ENCODE measurements at regions not wholly inside any gene's neighbourhood (a gene's known extent, or its start where the extent isn't known, plus 50 kb on each side); places are given as distances from the start of the nearest gene placed in this dataset.

- TF ChIP-seq CUX1 (IDR thresholded peaks at IDR 0.05; ENCODE audit: insufficient replicate concordance, low read depth, low read length) (no peak), NFXL1 (IDR thresholded peaks at IDR 0.05; ENCODE audit: borderline replicate concordance) (no peak)
These were observed 891.1 kb upstream of the AGA start (continued) for GRCh38 chr4:178333355-178333754.

- Histone ChIP-seq H3K4me3 (no peak overlapping the region), H3K27me3 (replicated peaks in 1 of 2; ENCODE audit: control insufficient read depth in 2 of 2, insufficient read depth in 2 of 2, low read length in 1 of 2) (no peaks in the 10 kb centered on the region), H3K4me2 (ENCODE audit: control insufficient read depth, insufficient read depth) (no peak overlapping the region), H3K9ac (ENCODE audit: control insufficient read depth, insufficient read depth, low read length) (no peak overlapping the region), H4K20me1 (ENCODE audit: control insufficient read depth, insufficient read depth) (no peaks in the 10 kb centered on the region), H3K79me2 (ENCODE audit: control insufficient read depth, insufficient read depth, low read length) (no peaks in the 10 kb centered on the region), H3K27ac (ENCODE audit: control insufficient read depth, insufficient read depth) (no peak overlapping the region), H3K4me1 (ENCODE audit: control insufficient read depth, insufficient read depth, low read length) (no peaks in the 10 kb centered on the region), H3K36me3 (ENCODE audit: control insufficient read depth in 2 of 2, insufficient read depth in 2 of 2, low read length in 1 of 2) (no peaks in the 10 kb centered on the region), H3K9me3 (replicated peaks; ENCODE audit: control insufficient read depth, insufficient read depth, low read length) (no peaks in the 10 kb centered on the region), H2AFZ (ENCODE audit: control insufficient read depth, low read depth, low read length) (no peak overlapping the region)
- SMC1A ChIA-PET (ENCODE audit: uncharacterized antibody, unreplicated experiment) = no interaction called here
- ATAC-seq (no peak), DNase-seq (ENCODE audit: low read depth, low spot score) (no peak), FAIRE-seq (no peak)
- POLR2A ChIA-PET = no interaction called here
- TF ChIP-seq YBX1 (IDR thresholded peaks at IDR 0.05) (no peak), KLF5 (IDR thresholded peaks at IDR 0.05; ENCODE audit: partially characterized antibody) (no peak), STAT1 (conservative IDR thresholded peaks at IDR 0.05) (no peak), ZNF592 (IDR thresholded peaks at IDR 0.05) (no peak), ZNF687 (IDR thresholded peaks at IDR 0.05) (no peak), DPF2 (IDR thresholded peaks at IDR 0.05) (no peak), CBX5 (IDR thresholded peaks at IDR 0.05; ENCODE audit: low read depth) (no peak), CHD1 (IDR thresholded peaks at IDR 0.05; ENCODE audit: low read depth, low read length) (no peak), SMAD1 (IDR thresholded peaks at IDR 0.05; ENCODE audit: low read depth, partially characterized antibody) (no peak), NR2F1 (conservative IDR thresholded peaks at IDR 0.05) (no peak)
- intact Hi-C loops (cut with micrococcal nuclease; ENCODE audit: unreplicated experiment) (no loop called here), in situ Hi-C loops (cut with MboI) (no loop called here)
- CTCF ChIA-PET = no interaction called here
- no TSS peak for BruUV-seq (replicated peaks)
- RAD21 ChIA-PET (ENCODE audit: unreplicated experiment) = no interaction called here
These were observed 897.5 kb upstream of the AGA start for GRCh38 chr4:178339769-178340168.

All from GM12878 (cell line).